ENCODE measurements at regions not wholly inside any gene's neighbourhood (a gene's known extent, or its start where the extent isn't known, plus 50 kb on each side); places are given as distances from the start of the nearest gene placed in this dataset.

DNA sequence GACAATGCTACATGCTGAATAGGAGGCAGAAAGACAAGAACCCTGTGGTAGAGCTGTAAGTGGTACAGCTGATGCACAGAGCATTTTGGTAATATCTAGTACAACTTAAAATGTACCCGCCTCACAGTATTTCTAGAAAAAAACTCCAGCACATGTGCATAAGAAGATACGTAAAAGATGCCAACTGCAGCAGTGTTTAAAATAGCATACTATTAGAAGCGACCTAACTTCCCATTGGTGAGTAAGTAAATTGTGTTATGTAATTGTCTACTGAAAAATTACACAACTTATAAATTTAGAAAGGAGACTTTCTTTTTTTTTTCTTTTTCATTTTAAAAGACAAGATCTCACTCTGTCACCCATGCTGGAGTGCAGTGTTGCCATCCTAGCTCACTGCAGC is 114.3 kb upstream of the CAND1 start:
- Histone ChIP-seq H3K4me3 (ENCODE audit: insufficient read length, low read depth) (no peak overlapping the region), H3K9me3 (ENCODE audit: insufficient read depth, low read length) (no peaks in the 10 kb centered on the region), H3K4me1 (ENCODE audit: insufficient read depth, insufficient read length) (no peaks in the 10 kb centered on the region), H3K36me3 (ENCODE audit: insufficient read depth, insufficient read length, low read length) (no peaks in the 10 kb centered on the region), H3K9ac (ENCODE audit: insufficient read length, low read depth) (no peak overlapping the region), H3K27me3 (ENCODE audit: insufficient read depth, insufficient read length) (no peaks in the 10 kb centered on the region)
- TF ChIP-seq YY1 (IDR thresholded peaks at IDR 0.05; ENCODE audit: insufficient read depth, insufficient read length) (no peak), SUZ12 (IDR thresholded peaks at IDR 0.05; ENCODE audit: extremely low read depth, insufficient read depth, insufficient read length) (no peak), ZNF274 (IDR thresholded peaks at IDR 0.05; ENCODE audit: low read depth, low read length) (no peak)
- no peak for DNase-seq (ENCODE audit: low read depth, low spot score)

DNA sequence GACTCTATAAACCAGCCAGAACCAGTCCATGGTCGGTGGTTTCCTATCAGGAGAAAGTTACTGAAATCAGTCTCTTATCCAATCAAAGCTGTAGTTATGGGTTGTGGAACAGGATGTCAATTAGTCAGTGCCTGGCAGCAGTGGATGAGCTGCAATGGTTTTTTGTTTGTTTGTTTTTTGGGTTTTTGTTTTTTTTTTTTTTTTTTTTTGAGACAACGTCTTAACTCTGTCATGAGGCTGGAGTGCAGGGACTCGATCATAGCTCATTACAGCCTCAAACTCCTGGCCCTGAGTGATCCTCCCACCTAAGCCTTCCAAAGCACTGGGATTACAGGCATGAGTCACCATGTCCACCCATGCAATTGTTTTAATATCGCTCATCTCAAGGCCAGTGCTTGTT is 113.3 kb upstream of the CAND1 start:
- H3K27me3 ChIP-seq (ENCODE audit: insufficient read depth, insufficient read length), result no peaks in the 10 kb centered on the region
- no peaks in the 10 kb centered on the region for H3K9me3 ChIP-seq (ENCODE audit: insufficient read depth, low read length)
- H3K4me1 ChIP-seq (ENCODE audit: insufficient read depth, insufficient read length), result no peaks in the 10 kb centered on the region
- TF ChIP-seq YY1 (IDR thresholded peaks at IDR 0.05; ENCODE audit: insufficient read depth, insufficient read length), result no peak
- TF ChIP-seq ZNF274 (IDR thresholded peaks at IDR 0.05; ENCODE audit: low read depth, low read length), result no peak
- no peak for TF ChIP-seq SUZ12 (IDR thresholded peaks at IDR 0.05; ENCODE audit: extremely low read depth, insufficient read depth, insufficient read length)
- no peak overlapping the region for H3K4me3 ChIP-seq (ENCODE audit: insufficient read length, low read depth)
- H3K36me3 ChIP-seq (ENCODE audit: insufficient read depth, insufficient read length, low read length), result no peaks in the 10 kb centered on the region
- DNase-seq (ENCODE audit: low read depth, low spot score), result no peak
- H3K9ac ChIP-seq (ENCODE audit: insufficient read length, low read depth), result no peak overlapping the region

DNA sequence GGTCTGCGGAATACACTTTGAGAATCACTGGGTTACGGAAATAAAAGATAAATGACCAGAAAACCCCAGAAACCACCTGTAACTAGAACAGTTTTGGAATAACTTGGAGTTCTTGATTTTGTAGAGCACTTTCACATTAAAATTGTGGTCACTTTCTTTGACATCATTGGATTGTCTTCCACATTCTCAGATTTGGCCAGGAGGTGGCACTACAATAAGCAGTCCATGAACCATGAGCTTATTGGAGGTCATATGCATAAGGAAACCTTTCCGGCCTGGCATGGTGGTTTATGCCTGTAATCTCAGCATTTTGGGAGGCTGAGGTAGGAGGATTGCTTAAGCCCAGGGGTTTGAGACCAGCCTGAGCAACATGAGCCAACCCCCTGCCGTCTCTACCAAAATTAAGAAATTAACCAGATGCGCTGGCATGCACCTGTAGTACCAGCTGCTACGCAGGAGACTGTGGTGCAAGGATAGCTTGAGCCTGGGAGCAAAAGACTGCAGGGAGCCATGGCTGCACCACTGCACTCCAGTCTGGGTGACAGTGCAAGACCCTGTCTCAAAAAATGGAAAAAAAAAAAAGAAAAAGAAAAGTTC is 107.7 kb upstream of the CAND1 start:
- DNase-seq (ENCODE audit: low read depth, low spot score), result peak; percentile 22
- H3K36me3 ChIP-seq (ENCODE audit: insufficient read depth, insufficient read length, low read length), result no peaks in the 10 kb centered on the region

DNA sequence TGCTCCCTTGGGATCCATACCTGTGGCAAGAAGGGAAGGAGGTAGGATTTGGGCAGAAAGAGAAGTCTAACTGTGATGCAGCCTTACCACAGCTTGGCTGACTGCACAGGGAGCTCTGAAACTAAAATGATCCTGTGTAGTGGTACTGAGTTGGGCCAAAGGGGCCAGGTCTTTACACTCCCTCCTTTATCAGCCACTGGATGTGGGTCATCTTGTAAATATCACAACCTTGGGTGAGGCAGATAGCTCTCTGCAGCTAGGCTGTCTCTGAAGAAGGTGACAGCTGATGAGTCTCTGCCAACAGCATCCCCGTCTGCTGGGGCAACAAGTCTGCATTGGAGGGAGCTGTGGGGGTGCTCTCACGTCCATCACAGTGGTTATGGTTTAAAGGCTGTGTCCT is 95.9 kb upstream of the CAND1 start:
- Histone ChIP-seq H3K36me3 (ENCODE audit: insufficient read depth, insufficient read length, low read length) (no peaks in the 10 kb centered on the region), H3K9ac (ENCODE audit: insufficient read length, low read depth) (no peak overlapping the region), H3K27me3 (ENCODE audit: insufficient read depth, insufficient read length) (no peaks in the 10 kb centered on the region), H3K4me1 (ENCODE audit: insufficient read depth, insufficient read length) (no peaks in the 10 kb centered on the region), H3K4me3 (ENCODE audit: insufficient read length, low read depth) (no peak overlapping the region), H3K9me3 (ENCODE audit: insufficient read depth, low read length) (no peaks in the 10 kb centered on the region)
- TF ChIP-seq SUZ12 (IDR thresholded peaks at IDR 0.05; ENCODE audit: extremely low read depth, insufficient read depth, insufficient read length), result no peak
- no peak for TF ChIP-seq ZNF274 (IDR thresholded peaks at IDR 0.05; ENCODE audit: low read depth, low read length)
- no peak for DNase-seq (ENCODE audit: low read depth, low spot score)

More for the DNA sequence above, 107.7 kb upstream of the CAND1 start:
- Histone ChIP-seq H3K4me3 (ENCODE audit: insufficient read length, low read depth) (no peak overlapping the region), H3K9me3 (ENCODE audit: insufficient read depth, low read length) (no peaks in the 10 kb centered on the region), H3K4me1 (ENCODE audit: insufficient read depth, insufficient read length) (no peaks in the 10 kb centered on the region), H3K9ac (ENCODE audit: insufficient read length, low read depth) (no peak overlapping the region), H3K27me3 (ENCODE audit: insufficient read depth, insufficient read length) (no peaks in the 10 kb centered on the region)
- TF ChIP-seq ZNF274 (IDR thresholded peaks at IDR 0.05; ENCODE audit: low read depth, low read length), result no peak
- no peak for TF ChIP-seq SUZ12 (IDR thresholded peaks at IDR 0.05; ENCODE audit: extremely low read depth, insufficient read depth, insufficient read length)
- no peak for TF ChIP-seq YY1 (IDR thresholded peaks at IDR 0.05; ENCODE audit: insufficient read depth, insufficient read length)

DNA sequence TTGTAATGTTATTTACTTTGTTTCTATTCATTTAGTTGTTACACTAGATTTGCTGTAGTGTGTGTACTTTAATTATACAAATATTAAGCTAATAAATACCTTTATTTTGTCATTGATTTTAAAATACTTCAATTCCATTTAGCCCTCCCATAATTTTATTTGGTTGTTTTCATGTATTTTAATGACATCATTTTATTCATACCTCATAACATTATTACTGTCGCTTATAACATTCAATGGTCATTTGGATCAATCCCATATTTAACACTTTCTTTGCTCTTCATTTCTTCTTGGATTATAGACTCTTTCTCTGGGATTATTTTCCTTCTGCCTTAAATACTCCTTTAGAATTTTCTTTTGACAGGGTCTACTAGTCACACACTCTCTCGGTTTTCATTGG is 86.6 kb upstream of the CAND1 start:
- Histone ChIP-seq H3K4me3 (ENCODE audit: insufficient read length, low read depth) (no peak overlapping the region), H3K9me3 (ENCODE audit: insufficient read depth, low read length) (no peaks in the 10 kb centered on the region), H3K27me3 (ENCODE audit: insufficient read depth, insufficient read length) (no peaks in the 10 kb centered on the region), H3K9ac (ENCODE audit: insufficient read length, low read depth) (no peak overlapping the region), H3K36me3 (ENCODE audit: insufficient read depth, insufficient read length, low read length) (no peaks in the 10 kb centered on the region), H3K4me1 (ENCODE audit: insufficient read depth, insufficient read length) (no peaks in the 10 kb centered on the region)
- no peak for DNase-seq (ENCODE audit: low read depth, low spot score)
- TF ChIP-seq SUZ12 (IDR thresholded peaks at IDR 0.05; ENCODE audit: extremely low read depth, insufficient read depth, insufficient read length), result no peak
- no peak for TF ChIP-seq YY1 (IDR thresholded peaks at IDR 0.05; ENCODE audit: insufficient read depth, insufficient read length)
- TF ChIP-seq ZNF274 (IDR thresholded peaks at IDR 0.05; ENCODE audit: low read depth, low read length), result no peak

DNA sequence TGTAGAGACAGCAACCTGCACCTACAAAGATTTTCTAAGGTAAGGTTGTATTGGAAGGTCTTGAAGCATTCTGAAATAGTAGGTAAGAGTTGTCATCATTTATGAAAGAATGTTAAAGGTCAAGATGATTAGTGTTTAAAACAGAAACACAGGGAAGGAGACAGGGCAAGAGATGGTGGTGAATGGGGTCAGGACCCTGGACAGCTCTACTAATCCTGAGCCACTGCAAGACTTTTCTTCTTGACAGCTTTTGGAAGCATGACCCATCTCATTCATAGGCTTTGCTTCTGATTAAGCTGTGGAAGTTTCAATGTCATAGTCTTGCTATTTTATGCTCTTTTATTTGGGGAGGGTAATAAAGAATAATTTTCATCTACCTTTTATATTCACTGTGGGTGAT is 75.5 kb upstream of the CAND1 start:
- Histone ChIP-seq H3K27me3 (ENCODE audit: insufficient read depth, insufficient read length) (no peaks in the 10 kb centered on the region), H3K36me3 (ENCODE audit: insufficient read depth, insufficient read length, low read length) (no peaks in the 10 kb centered on the region), H3K4me1 (ENCODE audit: insufficient read depth, insufficient read length) (no peaks in the 10 kb centered on the region), H3K9me3 (ENCODE audit: insufficient read depth, low read length) (no peaks in the 10 kb centered on the region), H3K4me3 (ENCODE audit: insufficient read length, low read depth) (no peak overlapping the region), H3K9ac (ENCODE audit: insufficient read length, low read depth) (no peak overlapping the region)
- TF ChIP-seq SUZ12 (IDR thresholded peaks at IDR 0.05; ENCODE audit: extremely low read depth, insufficient read depth, insufficient read length) (no peak), ZNF274 (IDR thresholded peaks at IDR 0.05; ENCODE audit: low read depth, low read length) (no peak)
- DNase-seq (ENCODE audit: low read depth, low spot score), result peak; percentile 30

DNA sequence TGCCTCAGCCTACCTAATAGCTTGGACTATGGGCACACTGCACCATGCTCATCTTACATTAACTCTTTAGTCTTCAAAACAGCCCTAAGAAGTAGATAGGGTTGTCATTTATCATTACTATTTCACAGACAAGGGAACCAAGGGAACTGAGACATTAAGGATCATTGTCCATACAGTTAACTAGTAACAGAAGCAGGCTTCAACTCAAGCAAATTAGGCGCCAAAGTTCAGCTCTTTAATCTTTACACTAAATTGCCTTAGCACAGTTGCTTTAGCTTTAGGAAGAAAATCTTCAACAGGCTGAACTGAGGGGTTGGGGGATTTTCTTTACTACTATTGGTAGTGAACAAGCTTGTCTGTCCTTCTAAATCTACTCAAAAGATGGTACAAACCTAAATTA is 68.8 kb upstream of the CAND1 start:
- H3K4me1 ChIP-seq (ENCODE audit: insufficient read depth, insufficient read length), result no peaks in the 10 kb centered on the region

More for the DNA sequence above, 68.8 kb upstream of the CAND1 start:
- H3K9me3 ChIP-seq (ENCODE audit: insufficient read depth, low read length), result no peaks in the 10 kb centered on the region
- TF ChIP-seq ZNF274 (IDR thresholded peaks at IDR 0.05; ENCODE audit: low read depth, low read length) (no peak), SUZ12 (IDR thresholded peaks at IDR 0.05; ENCODE audit: extremely low read depth, insufficient read depth, insufficient read length) (no peak), YY1 (IDR thresholded peaks at IDR 0.05; ENCODE audit: insufficient read depth, insufficient read length) (no peak)
- no peaks in the 10 kb centered on the region for H3K27me3 ChIP-seq (ENCODE audit: insufficient read depth, insufficient read length)
- no peaks in the 10 kb centered on the region for H3K36me3 ChIP-seq (ENCODE audit: insufficient read depth, insufficient read length, low read length)
- no peak for DNase-seq (ENCODE audit: low read depth, low spot score)
- H3K9ac ChIP-seq (ENCODE audit: insufficient read length, low read depth), result no peak overlapping the region
- H3K4me3 ChIP-seq (ENCODE audit: insufficient read length, low read depth), result no peak overlapping the region

Data from NT2/D1 (cell line).